ENCODE measurements at regions not wholly inside any gene's neighbourhood (a gene's known extent, or its start where the extent isn't known, plus 50 kb on each side); places are given as distances from the start of the nearest gene placed in this dataset.

DNA sequence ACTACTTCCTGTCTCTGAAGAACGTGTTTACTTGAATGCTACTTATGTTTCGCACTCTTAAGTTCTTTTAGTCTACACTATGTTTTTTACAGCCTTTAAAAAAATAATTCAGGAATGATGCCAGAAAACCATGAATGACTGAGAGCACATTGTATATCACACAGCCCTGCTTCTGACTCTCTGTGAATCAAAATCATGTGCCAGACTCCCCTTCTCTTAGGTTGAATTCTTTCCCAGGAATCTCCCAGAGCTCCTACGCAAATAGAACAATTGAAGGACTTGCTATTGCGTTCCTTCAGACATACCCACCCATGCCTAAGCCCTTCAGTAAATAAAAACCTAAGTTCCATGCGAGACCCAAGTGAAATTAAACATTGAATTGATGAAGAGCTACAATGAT lies 782.0 kb upstream of the ALCAM start:
- no peak overlapping the region for H3K27ac ChIP-seq
- TF ChIP-seq, protein P1, sequence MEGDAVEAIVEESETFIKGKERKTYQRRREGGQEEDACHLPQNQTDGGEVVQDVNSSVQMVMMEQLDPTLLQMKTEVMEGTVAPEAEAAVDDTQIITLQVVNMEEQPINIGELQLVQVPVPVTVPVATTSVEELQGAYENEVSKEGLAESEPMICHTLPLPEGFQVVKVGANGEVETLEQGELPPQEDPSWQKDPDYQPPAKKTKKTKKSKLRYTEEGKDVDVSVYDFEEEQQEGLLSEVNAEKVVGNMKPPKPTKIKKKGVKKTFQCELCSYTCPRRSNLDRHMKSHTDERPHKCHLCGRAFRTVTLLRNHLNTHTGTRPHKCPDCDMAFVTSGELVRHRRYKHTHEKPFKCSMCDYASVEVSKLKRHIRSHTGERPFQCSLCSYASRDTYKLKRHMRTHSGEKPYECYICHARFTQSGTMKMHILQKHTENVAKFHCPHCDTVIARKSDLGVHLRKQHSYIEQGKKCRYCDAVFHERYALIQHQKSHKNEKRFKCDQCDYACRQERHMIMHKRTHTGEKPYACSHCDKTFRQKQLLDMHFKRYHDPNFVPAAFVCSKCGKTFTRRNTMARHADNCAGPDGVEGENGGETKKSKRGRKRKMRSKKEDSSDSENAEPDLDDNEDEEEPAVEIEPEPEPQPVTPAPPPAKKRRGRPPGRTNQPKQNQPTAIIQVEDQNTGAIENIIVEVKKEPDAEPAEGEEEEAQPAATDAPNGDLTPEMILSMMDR (IDR thresholded peaks at IDR 0.05): no peak
- H3K9me3 ChIP-seq: no peaks in the 10 kb centered on the region
- no peak for DNase-seq (ENCODE audit: low spot score)
- H3K27me3 ChIP-seq (replicated peaks; ENCODE audit: insufficient read depth): no peaks in the 10 kb centered on the region
- no peak for ATAC-seq (ENCODE audit: insufficient number of reproducible peaks, low FRiP score, low read depth)
- H3K4me1 ChIP-seq (ENCODE audit: control insufficient read depth in 1 of 2, low read depth in 2 of 2): no peaks in the 10 kb centered on the region
- H3K36me3 ChIP-seq: no peaks in the 10 kb centered on the region
- no peak overlapping the region for H3K4me3 ChIP-seq

DNA sequence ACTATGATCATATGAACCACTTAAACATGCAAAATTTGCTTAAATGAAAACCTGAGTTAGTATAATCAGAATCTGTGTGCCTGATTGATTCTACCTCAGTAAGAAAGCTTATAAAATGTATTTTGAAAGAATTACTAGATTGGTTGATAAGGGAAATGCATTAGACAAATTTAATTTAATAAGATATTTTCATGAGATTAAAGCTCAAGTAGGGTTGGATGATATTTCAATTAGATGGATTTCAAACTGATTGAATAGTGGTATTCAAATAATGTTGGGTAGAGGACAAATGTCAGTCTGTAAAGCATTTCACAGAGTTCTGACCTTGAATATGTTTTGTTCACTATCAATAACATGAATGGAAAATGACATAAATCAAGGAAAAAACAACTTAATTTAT lies 780.4 kb upstream of the ALCAM start:
- TF ChIP-seq, protein P1 (IDR thresholded peaks at IDR 0.05): no peak
- Histone ChIP-seq H3K27ac (no peak overlapping the region), H3K4me1 (ENCODE audit: control insufficient read depth in 1 of 2, low read depth in 2 of 2) (no peaks in the 10 kb centered on the region), H3K4me3 (no peak overlapping the region), H3K36me3 (no peaks in the 10 kb centered on the region), H3K9me3 (no peaks in the 10 kb centered on the region), H3K27me3 (replicated peaks; ENCODE audit: insufficient read depth) (no peaks in the 10 kb centered on the region)
- DNase-seq (ENCODE audit: low spot score): no peak
- ATAC-seq (ENCODE audit: insufficient number of reproducible peaks, low FRiP score, low read depth): no peak

DNA sequence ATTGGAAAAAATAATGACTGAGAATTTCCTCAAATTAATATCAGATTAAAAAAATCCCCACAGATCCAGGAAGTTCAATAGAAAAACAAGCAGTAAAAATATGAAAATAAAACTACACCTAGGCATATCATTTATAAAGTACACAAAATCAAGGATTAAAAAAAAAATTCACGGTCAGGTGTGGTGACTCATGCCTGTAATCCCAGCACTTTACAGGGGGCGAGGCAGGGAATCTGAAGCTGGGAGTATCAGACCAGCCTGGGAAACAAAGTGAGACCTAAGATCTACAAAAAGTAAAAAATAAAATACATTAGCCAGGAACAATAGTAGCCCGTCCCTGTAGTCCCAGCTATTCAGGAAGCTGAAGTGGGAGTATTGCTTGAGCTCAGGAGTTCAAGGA lies 778.3 kb upstream of the ALCAM start:
- Histone ChIP-seq H3K9me3 (no peaks in the 10 kb centered on the region), H3K4me3 (no peak overlapping the region)
- no peak for ATAC-seq (ENCODE audit: insufficient number of reproducible peaks, low FRiP score, low read depth)

DNA sequence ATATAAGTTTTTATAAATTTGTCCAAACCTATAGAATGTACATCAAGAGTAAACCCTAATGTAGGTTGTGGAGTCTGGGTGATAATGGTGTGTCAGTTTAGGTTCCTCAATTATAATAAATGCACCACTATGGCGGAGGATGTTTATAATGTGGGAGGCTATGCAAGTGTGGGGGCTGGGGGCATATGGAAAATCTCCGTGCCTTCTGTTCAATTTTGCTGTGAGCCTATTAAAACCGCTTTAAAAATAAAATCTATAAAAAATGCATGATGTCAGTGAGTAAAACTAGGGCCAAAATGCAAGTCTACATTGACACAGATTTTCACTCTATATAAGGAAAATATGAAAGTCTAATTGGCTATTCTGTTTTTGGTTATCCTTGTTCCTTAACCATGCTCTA lies 774.9 kb upstream of the ALCAM start:
- TF ChIP-seq, protein P1 (IDR thresholded peaks at IDR 0.05): no peak
- ATAC-seq (ENCODE audit: insufficient number of reproducible peaks, low FRiP score, low read depth): no peak
- H3K4me1 ChIP-seq (ENCODE audit: control insufficient read depth in 1 of 2, low read depth in 2 of 2): no peaks in the 10 kb centered on the region
- no peak overlapping the region for H3K27ac ChIP-seq
- H3K36me3 ChIP-seq: no peaks in the 10 kb centered on the region
- DNase-seq (ENCODE audit: low spot score): no peak
- H3K4me3 ChIP-seq: no peak overlapping the region
- H3K9me3 ChIP-seq: no peaks in the 10 kb centered on the region
- no peaks in the 10 kb centered on the region for H3K27me3 ChIP-seq (replicated peaks; ENCODE audit: insufficient read depth)

More for the DNA sequence above, 778.3 kb upstream of the ALCAM start:
- Histone ChIP-seq H3K27ac (no peak overlapping the region), H3K4me1 (ENCODE audit: control insufficient read depth in 1 of 2, low read depth in 2 of 2) (no peaks in the 10 kb centered on the region), H3K36me3 (no peaks in the 10 kb centered on the region), H3K27me3 (replicated peaks; ENCODE audit: insufficient read depth) (no peaks in the 10 kb centered on the region)
- DNase-seq (ENCODE audit: low spot score): no peak
- TF ChIP-seq, protein P1 (IDR thresholded peaks at IDR 0.05): no peak

DNA sequence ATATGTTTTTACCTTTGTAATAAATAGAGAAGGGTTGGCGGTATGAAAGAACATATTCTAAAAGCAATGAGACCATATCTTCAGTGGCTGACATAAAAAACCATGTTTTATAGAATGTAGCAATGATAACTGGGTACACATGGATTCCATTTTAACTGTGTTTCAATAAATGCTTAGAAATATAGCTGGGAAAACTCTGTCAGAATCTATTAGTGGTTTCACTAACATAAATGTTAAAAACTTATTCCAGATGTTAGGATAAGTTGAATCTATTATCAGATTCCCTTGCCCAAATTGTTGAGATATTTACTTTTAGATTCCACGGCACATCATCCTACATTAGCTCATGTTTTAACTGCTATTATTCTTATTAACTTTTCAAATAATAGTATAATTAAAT lies 772.2 kb upstream of the ALCAM start:
- ATAC-seq (ENCODE audit: insufficient number of reproducible peaks, low FRiP score, low read depth) (no peak), DNase-seq (ENCODE audit: low spot score) (no peak)
- H3K4me1 ChIP-seq (ENCODE audit: control insufficient read depth in 1 of 2, low read depth in 2 of 2): no peaks in the 10 kb centered on the region
- TF ChIP-seq, protein P1 (IDR thresholded peaks at IDR 0.05): no peak
- H3K4me3 ChIP-seq: no peak overlapping the region
- no peaks in the 10 kb centered on the region for H3K9me3 ChIP-seq
- H3K36me3 ChIP-seq: no peaks in the 10 kb centered on the region
- H3K27me3 ChIP-seq (replicated peaks; ENCODE audit: insufficient read depth): no peaks in the 10 kb centered on the region
- no peak overlapping the region for H3K27ac ChIP-seq

Data from thoracic aorta (tissue), 2 donors.